ENCODE measurements at regions not wholly inside any gene's neighbourhood (a gene's known extent, or its start where the extent isn't known, plus 50 kb on each side); places are given as distances from the start of the nearest gene placed in this dataset.

GRCh38 chrX:4876268-4876667 is 1162.8 kb upstream of the PRKX start:
- TF ChIP-seq CTCF (IDR thresholded peaks at IDR 0.05) = no peak
- TF ChIP-seq POLR2A (IDR thresholded peaks at IDR 0.05) = no peak

All from Peyer's patch (tissue), 4 donors.